Hepatocyte (in vitro differentiated cells): ENCODE measurements at regions not wholly inside any gene's neighbourhood (a gene's known extent, or its start where the extent isn't known, plus 50 kb on each side); places are given as distances from the start of the nearest gene placed in this dataset.

ENCODE experiments used
- DNase-seq: peaks from one replicate; pipeline ENCODE4 v3.0.0-alpha.2; 2016; ENCODE audit warnings: low spot score
- H2AFZ ChIP-seq: fragments of 200-600 bp; sonication (generic); 2 replicates; pipeline ENCODE4 v1.6.0; 2016; ENCODE audit warnings: antibody characterized with exemption, mild to moderate bottlenecking
- H3K27ac ChIP-seq: fragments of 200-600 bp; sonication (generic); 2 replicates; pipeline ENCODE4 v1.5.1; 2016; ENCODE audit warnings: mild to moderate bottlenecking
- H3K27me3 ChIP-seq: fragments of 200-600 bp; sonication (generic); 2 replicates; pipeline ENCODE4 v1.6.1; 2016
- H3K36me3 ChIP-seq: fragments of 200-600 bp; sonication (generic); replicated peaks from 2 replicates; pipeline ENCODE4 v1.5.1; 2016; ENCODE audit warnings: low read depth; ENCODE audit not compliant: insufficient read depth
- H3K4me1 ChIP-seq: fragments of 200-600 bp; sonication (generic); 2 replicates; pipeline ENCODE4 v1.5.1; 2016; ENCODE audit warnings: mild to moderate bottlenecking, moderate library complexity; ENCODE audit not compliant: insufficient read depth
- H3K4me2 ChIP-seq: fragments of 200-600 bp; sonication (generic); 2 replicates; pipeline ENCODE4 v1.6.0; 2016
- H3K4me3 ChIP-seq: fragments of 200-600 bp; sonication (generic); 2 replicates; pipeline ENCODE4 v1.5.1; 2016; ENCODE audit warnings: mild to moderate bottlenecking
- H3K79me2 ChIP-seq: fragments of 200-600 bp; sonication (generic); 2 replicates; pipeline ENCODE4 v1.6.0; 2017; ENCODE audit warnings: mild to moderate bottlenecking
- H3K9me2 ChIP-seq: fragments of 200-600 bp; sonication (generic); replicated peaks from 2 replicates; pipeline ENCODE4 v1.6.0; 2017; ENCODE audit warnings: mild to moderate bottlenecking; ENCODE audit not compliant: insufficient read depth
- H3K9me3 ChIP-seq: fragments of 200-600 bp; sonication (generic); 2 replicates; pipeline ENCODE4 v1.5.1; 2016; ENCODE audit warnings: low read depth, mild to moderate bottlenecking
- H4K20me1 ChIP-seq: fragments of 200-600 bp; sonication (generic); 2 replicates; pipeline ENCODE4 v1.6.0; 2016; ENCODE audit warnings: mild to moderate bottlenecking; ENCODE audit not compliant: insufficient read depth, poor library complexity, severe bottlenecking
- CTCF ChIP-seq: fragments of 200-600 bp; sonication (generic); IDR thresholded peaks from 2 replicates; pipeline ENCODE4 v1.5.1; 2016; ENCODE audit warnings: antibody characterized with exemption, mild to moderate bottlenecking; ENCODE audit not compliant: poor library complexity
- EZH2 ChIP-seq: fragments of 200-600 bp; sonication (generic); IDR thresholded peaks from 2 replicates; pipeline ENCODE4 v1.6.1; 2016; ENCODE audit warnings: antibody characterized with exemption, mild to moderate bottlenecking, borderline replicate concordance
- EZH2phosphoT487 ChIP-seq: fragments of 200-600 bp; sonication (generic); IDR thresholded peaks from one replicate; pipeline ENCODE4 v1.6.1; 2018; ENCODE audit warnings: antibody characterized with exemption, mild to moderate bottlenecking, low read depth, moderate library complexity; ENCODE audit not compliant: unreplicated experiment, severe bottlenecking
- WGBS: methylation state at CpG from one replicate; pipeline ENCODE4 v1.1.6; 2016; ENCODE audit warnings: low lambda C conversion rate; ENCODE audit errors: missing lambda C conversion rate; 5-methylcytosine and 5-hydroxymethylcytosine counted together

- DNase-seq: no peak
- Histone ChIP-seq H4K20me1 (no peaks in the 10 kb centered on the region), H3K4me3 (no peak overlapping the region), H3K4me1 (no peaks in the 10 kb centered on the region), H3K27me3 (no peaks in the 10 kb centered on the region), H3K9me3 (no peaks in the 10 kb centered on the region), H3K4me2 (no peak overlapping the region), H3K79me2 (no peaks in the 10 kb centered on the region), H3K27ac (no peak overlapping the region), H3K9me2 (no peaks in the 10 kb centered on the region), H3K36me3 (no peaks in the 10 kb centered on the region), H2AFZ (no peak overlapping the region)
- no peak for TF ChIP-seq EZH2
- TF ChIP-seq EZH2phosphoT487: no peak
- TF ChIP-seq CTCF: no peak
- 67% methylated on average over 7 of the region's 7 CpGs for WGBS
These were observed 103.3 kb upstream of the ANK2 start for GRCh38 chr4:112946127-112946526.

- no peaks in the 10 kb centered on the region for H3K9me3 ChIP-seq
- no peak overlapping the region for H2AFZ ChIP-seq
- H3K79me2 ChIP-seq: no peaks in the 10 kb centered on the region
- no peak overlapping the region for H3K27ac ChIP-seq
- DNase-seq: no peak
- no peak overlapping the region for H3K4me2 ChIP-seq
- H3K36me3 ChIP-seq: no peaks in the 10 kb centered on the region
- H3K4me1 ChIP-seq: no peaks in the 10 kb centered on the region
- TF ChIP-seq CTCF (no peak), EZH2phosphoT487 (no peak)
- no peaks in the 10 kb centered on the region for H4K20me1 ChIP-seq
- H3K4me3 ChIP-seq: no peak overlapping the region
- 92% methylated on average over 2 of the region's 2 CpGs for WGBS
- no peaks in the 10 kb centered on the region for H3K9me2 ChIP-seq
- H3K27me3 ChIP-seq: no peaks in the 10 kb centered on the region
These were observed 101.8 kb upstream of the ANK2 start for GRCh38 chr4:112947616-112948015.

- Histone ChIP-seq H3K9me3 (no peaks in the 10 kb centered on the region), H3K4me3 (no peak overlapping the region), H3K4me2 (no peak overlapping the region), H2AFZ (no peak overlapping the region), H3K27ac (no peak overlapping the region), H3K36me3 (no peaks in the 10 kb centered on the region), H3K4me1 (no peaks in the 10 kb centered on the region), H3K9me2 (no peaks in the 10 kb centered on the region), H3K79me2 (no peaks in the 10 kb centered on the region), H3K27me3 (no peaks in the 10 kb centered on the region), H4K20me1 (no peaks in the 10 kb centered on the region)
- peak; percentile 12 for DNase-seq
- TF ChIP-seq CTCF: peak; percentile 66
- no peak for TF ChIP-seq EZH2phosphoT487
- 70% methylated on average over 6 of the region's 6 CpGs for WGBS
These were observed 97.8 kb upstream of the ANK2 start for GRCh38 chr4:112951362-112952312.
